Fibroblast of lung (primary cell): ENCODE measurements at regions not wholly inside any gene's neighbourhood (a gene's known extent, or its start where the extent isn't known, plus 50 kb on each side); places are given as distances from the start of the nearest gene placed in this dataset.
"Not testable (repeated sequence)": the region's sequence is repeated elsewhere in the genome, so short reads cannot be mapped to it uniquely, and the experiment has no call there.

ENCODE experiments used
- DNase-seq, 2 donors: peaks; one replicate each; pipeline versions ENCODE4 v3.0.0 to v3.0.0-alpha.2; 2010; ENCODE audit warnings: low read depth in 2 of 2
- H2AFZ ChIP-seq: 2 replicates; pipeline ENCODE4 v1.5.1; 2012; ENCODE audit warnings: low read length, control low read depth, inconsistent platforms
- H3K27ac ChIP-seq: 2 replicates; pipeline ENCODE4 v1.5.1; 2011; ENCODE audit warnings: low read length, control low read depth; ENCODE audit not compliant: insufficient read depth
- H3K27me3 ChIP-seq: 2 replicates; pipeline ENCODE4 v1.5.1; 2011; ENCODE audit warnings: mild to moderate bottlenecking, low read length; ENCODE audit not compliant: control insufficient read depth, insufficient read depth
- H3K36me3 ChIP-seq: 2 replicates; pipeline ENCODE4 v1.5.1; 2011; ENCODE audit warnings: low read length; ENCODE audit not compliant: control insufficient read depth, insufficient read depth
- H3K4me1 ChIP-seq: 2 replicates; pipeline ENCODE4 v1.5.1; 2011; ENCODE audit warnings: low read length; ENCODE audit not compliant: control insufficient read depth, insufficient read depth; ENCODE audit errors: extremely low read depth
- H3K4me2 ChIP-seq: 2 replicates; pipeline ENCODE4 v1.5.1; 2011; ENCODE audit warnings: low read length, control low read depth; ENCODE audit not compliant: insufficient read depth; ENCODE audit errors: extremely low read depth
- H3K4me3 ChIP-seq, 4 experiments: fragments of 200-600 bp in 1 of 4; sonication (generic) in 1 of 4; replicated peaks in 1 of 4; 2 replicates each; pipeline ENCODE4 v1.5.1; 2011 to 2016; ENCODE audit warnings: low read length in 4 of 4, low read depth in 3 of 4, mild to moderate bottlenecking in 3 of 4, control low read depth in 2 of 4, inconsistent platforms in 1 of 4, mixed read lengths in 1 of 4; ENCODE audit not compliant: insufficient read depth in 1 of 4; ENCODE audit errors: control extremely low read depth in 1 of 4
- H3K79me2 ChIP-seq: 2 replicates; pipeline ENCODE4 v1.5.1; 2012; ENCODE audit warnings: mild to moderate bottlenecking, low read length, inconsistent platforms; ENCODE audit not compliant: control insufficient read depth, insufficient read depth
- H3K9ac ChIP-seq: 2 replicates; pipeline ENCODE4 v1.5.1; 2011; ENCODE audit warnings: mild to moderate bottlenecking, low read length, control low read depth; ENCODE audit not compliant: insufficient read depth
- H3K9me3 ChIP-seq: 2 replicates; pipeline ENCODE4 v1.5.1; 2012; ENCODE audit warnings: low read depth, low read length; ENCODE audit not compliant: control insufficient read depth, insufficient read depth
- H4K20me1 ChIP-seq: 2 replicates; pipeline ENCODE4 v1.5.1; 2011; ENCODE audit warnings: low read length; ENCODE audit not compliant: control insufficient read depth, insufficient read depth; ENCODE audit errors: extremely low read depth
- EZH2 ChIP-seq: IDR thresholded peaks from 2 replicates; pipeline ENCODE4 v1.5.1; 2012; ENCODE audit warnings: low read length, control low read depth, mild to moderate bottlenecking; ENCODE audit errors: missing control alignments
- TF ChIP-seq, protein P1 (sequence below), 2 donors: IDR thresholded peaks in 1 of 2; conservative IDR thresholded peaks in 1 of 2; 1 replicate in 1 of 2; 2 replicates in 1 of 2; pipeline ENCODE4 v1.5.1; 2011 to 2012; ENCODE audit warnings: low read length in 2 of 2, control low read depth in 1 of 2, inconsistent platforms in 1 of 2, low read depth in 1 of 2, mild to moderate bottlenecking in 1 of 2

DNA sequence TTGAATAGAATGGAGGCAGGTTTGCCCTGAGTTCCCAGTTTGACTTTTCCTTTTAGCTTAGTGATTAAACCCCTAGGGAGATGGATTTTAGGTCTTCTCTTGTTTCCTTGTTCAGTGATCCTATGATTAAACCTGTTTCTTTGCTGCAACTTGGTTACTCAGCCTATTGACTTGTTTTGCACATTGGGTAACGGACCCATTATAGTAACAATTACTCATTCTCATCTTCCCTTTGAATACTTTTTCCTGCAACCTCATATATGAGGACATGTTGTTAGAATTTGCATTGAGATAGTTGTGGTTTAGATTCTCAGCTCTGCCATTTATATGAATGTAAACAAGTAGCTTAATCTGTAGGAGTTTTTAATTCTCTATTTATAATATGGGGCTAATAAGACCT, 489.2 kb upstream of the CNTN5 start:
- Histone ChIP-seq H3K9ac (no peak overlapping the region), H3K9me3 (no peaks in the 10 kb centered on the region), H3K4me2 (no peak overlapping the region), H3K27me3 (no peaks in the 10 kb centered on the region), H4K20me1 (no peaks in the 10 kb centered on the region), H3K4me1 (no peaks in the 10 kb centered on the region), H3K27ac (no peak overlapping the region), H3K36me3 (no peaks in the 10 kb centered on the region), H2AFZ (no peak overlapping the region), H3K4me3 (no peak overlapping the region), H3K79me2 (no peaks in the 10 kb centered on the region)
- TF ChIP-seq, protein P1, sequence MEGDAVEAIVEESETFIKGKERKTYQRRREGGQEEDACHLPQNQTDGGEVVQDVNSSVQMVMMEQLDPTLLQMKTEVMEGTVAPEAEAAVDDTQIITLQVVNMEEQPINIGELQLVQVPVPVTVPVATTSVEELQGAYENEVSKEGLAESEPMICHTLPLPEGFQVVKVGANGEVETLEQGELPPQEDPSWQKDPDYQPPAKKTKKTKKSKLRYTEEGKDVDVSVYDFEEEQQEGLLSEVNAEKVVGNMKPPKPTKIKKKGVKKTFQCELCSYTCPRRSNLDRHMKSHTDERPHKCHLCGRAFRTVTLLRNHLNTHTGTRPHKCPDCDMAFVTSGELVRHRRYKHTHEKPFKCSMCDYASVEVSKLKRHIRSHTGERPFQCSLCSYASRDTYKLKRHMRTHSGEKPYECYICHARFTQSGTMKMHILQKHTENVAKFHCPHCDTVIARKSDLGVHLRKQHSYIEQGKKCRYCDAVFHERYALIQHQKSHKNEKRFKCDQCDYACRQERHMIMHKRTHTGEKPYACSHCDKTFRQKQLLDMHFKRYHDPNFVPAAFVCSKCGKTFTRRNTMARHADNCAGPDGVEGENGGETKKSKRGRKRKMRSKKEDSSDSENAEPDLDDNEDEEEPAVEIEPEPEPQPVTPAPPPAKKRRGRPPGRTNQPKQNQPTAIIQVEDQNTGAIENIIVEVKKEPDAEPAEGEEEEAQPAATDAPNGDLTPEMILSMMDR (conservative IDR thresholded peaks at IDR 0.05 in 1 of 2, IDR thresholded peaks at IDR 0.05 in 1 of 2; ENCODE audit: low read depth in 1 of 2, low read length in 2 of 2), result no peak
- TF ChIP-seq EZH2, result no peak
- DNase-seq, result no peak

DNA sequence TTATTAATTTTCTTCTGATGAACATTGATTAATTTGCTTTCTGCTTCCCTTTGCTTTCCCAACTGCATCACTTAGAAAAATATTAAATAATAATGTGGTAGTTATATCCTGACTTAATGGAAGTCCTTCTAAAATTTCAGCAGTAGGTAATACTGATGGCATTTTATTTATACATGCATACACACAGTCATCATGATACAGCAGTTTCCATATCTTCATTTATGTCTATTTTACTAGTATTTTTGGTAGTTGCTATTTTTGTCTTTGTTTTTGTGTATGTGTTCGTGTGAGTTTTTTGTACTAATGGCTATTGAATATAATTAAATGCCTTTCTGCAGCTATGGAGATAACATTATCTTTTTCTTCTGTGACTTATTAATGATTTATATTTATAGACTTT, 484.7 kb upstream of the CNTN5 start:
- H3K4me3 ChIP-seq, result no peak overlapping the region
- TF ChIP-seq, protein P1 (conservative IDR thresholded peaks at IDR 0.05 in 1 of 2, IDR thresholded peaks at IDR 0.05 in 1 of 2; ENCODE audit: low read depth in 1 of 2, low read length in 2 of 2), result no peak
- TF ChIP-seq EZH2, result no peak
- H3K79me2 ChIP-seq, result no peaks in the 10 kb centered on the region
- no peak overlapping the region for H2AFZ ChIP-seq
- H3K27me3 ChIP-seq, result no peaks in the 10 kb centered on the region
- H4K20me1 ChIP-seq, result no peaks in the 10 kb centered on the region
- no peak overlapping the region for H3K4me2 ChIP-seq
- H3K27ac ChIP-seq, result no peak overlapping the region
- H3K9me3 ChIP-seq, result no peaks in the 10 kb centered on the region
- H3K36me3 ChIP-seq, result no peaks in the 10 kb centered on the region
- H3K9ac ChIP-seq, result no peak overlapping the region
- H3K4me1 ChIP-seq, result no peaks in the 10 kb centered on the region
- DNase-seq, result no peak

DNA sequence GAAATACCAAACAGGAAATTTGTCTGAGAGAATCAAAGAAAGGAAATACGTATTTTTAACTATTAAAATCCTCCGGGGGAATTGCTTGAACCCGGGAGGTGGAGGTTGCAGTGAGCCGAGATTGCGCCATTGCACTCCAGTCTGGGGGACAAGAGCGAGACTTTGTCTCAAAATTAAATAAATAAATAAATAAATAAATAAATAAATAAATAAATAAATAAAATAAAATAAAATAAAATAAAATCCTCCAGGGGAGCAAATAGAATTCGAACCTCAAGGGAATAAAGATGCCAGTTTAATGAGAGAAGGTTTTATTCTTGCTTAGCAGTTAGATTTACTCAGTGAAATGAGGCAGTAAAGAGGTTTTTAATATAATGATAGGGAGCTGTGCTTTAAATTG, 482.4 kb upstream of the CNTN5 start:
- H4K20me1 ChIP-seq, H3K9me3 ChIP-seq, H3K27ac ChIP-seq, H3K79me2 ChIP-seq, H3K9ac ChIP-seq, H3K4me2 ChIP-seq, H3K4me3 ChIP-seq, DNase-seq, H3K36me3 ChIP-seq, H3K4me1 ChIP-seq, H2AFZ ChIP-seq, H3K27me3 ChIP-seq: not testable (repeated sequence)
